K562 (cell line): ENCODE measurements at regions not wholly inside any gene's neighbourhood (a gene's known extent, or its start where the extent isn't known, plus 50 kb on each side); places are given as distances from the start of the nearest gene placed in this dataset.

Source experiments
- ATAC-seq: fragments of 200-7000 bp; cut with Tn5 transposase; 3 replicates; pipeline ENCODE4 v1.9.1; 2020; ENCODE audit warnings: moderate library complexity
- BruUV-seq: library from RNA; stranded (reverse); fragments of 400-500 nt; replicated peaks from 2 replicates; lab custom pipeline; 2021; lab: Mats Ljungman, UMichigan
- CTCF ChIA-PET: fragments of 300-600 bp; formaldehyde crosslinking; extraction: SDS; loops from one replicate; lab custom pipeline; 2021; ENCODE audit warnings: low intra/inter-chr PET ratio; lab: Yijun Ruan, JAX
- POLR2A ChIA-PET: fragments of 300-600, 350-650 bp; sonication (Branson Sonifier 250); formaldehyde crosslinking; extraction: SDS; loops from one replicate; lab custom pipeline; 2021; ENCODE audit warnings: antibody characterized with exemption, inconsistent platforms; lab: Yijun Ruan, JAX
- DNase-seq, 4 experiments: peaks; one replicate each; pipeline versions ENCODE4 v3.0.0 to v3.0.0-alpha.2; 2011 to 2018; ENCODE audit warnings: low spot score in 3 of 4, mixed read lengths in 3 of 4; ENCODE audit errors: extremely low read depth in 1 of 4
- FAIRE-seq: peaks from 2 replicates; lab custom pipeline; 2011; peaks lifted over from hg19 to GRCh38; lab: Jason Lieb, UNC
- H2AFZ ChIP-seq: 2 replicates; pipeline ENCODE4 v1.6.0; 2011; ENCODE audit warnings: low read depth, low read length, control low read depth, inconsistent platforms
- H3K27ac ChIP-seq: fragments of 200-600 bp; 3 replicates; pipeline ENCODE4 v1.8.0; 2011; ENCODE audit warnings: low read depth, mild to moderate bottlenecking, control low read depth, inconsistent platforms, low read length, moderate library complexity, mixed read lengths; ENCODE audit errors: extremely low read depth
- H3K27me3 ChIP-seq, 2 experiments: fragments of 300-600 bp in 1 of 2; 2 replicates in 1 of 2; 3 replicates in 1 of 2; pipeline versions ENCODE4 v1.6.0 to v1.8.0; 2011; ENCODE audit warnings: inconsistent platforms in 2 of 2, low read length in 2 of 2, mild to moderate bottlenecking in 1 of 2, mixed read lengths in 1 of 2, moderate library complexity in 1 of 2; ENCODE audit not compliant: control insufficient read depth in 2 of 2, insufficient read depth in 2 of 2
- H3K36me3 ChIP-seq: fragments of 300-600 bp; 3 replicates; pipeline ENCODE4 v1.8.0; 2011; ENCODE audit warnings: mild to moderate bottlenecking, low read length, inconsistent platforms; ENCODE audit not compliant: control insufficient read depth, insufficient read depth
- H3K4me1 ChIP-seq, 2 experiments: fragments of 200-600 bp in 1 of 2; replicated peaks in 1 of 2; 2 replicates in 1 of 2; 3 replicates in 1 of 2; pipeline versions ENCODE4 v1.5.1 to v1.8.0; 2011; ENCODE audit warnings: inconsistent platforms in 2 of 2, low read length in 2 of 2, mild to moderate bottlenecking in 1 of 2, mixed read lengths in 1 of 2, moderate library complexity in 1 of 2; ENCODE audit not compliant: control insufficient read depth in 2 of 2, insufficient read depth in 2 of 2
- H3K4me2 ChIP-seq: 2 replicates; pipeline ENCODE4 v1.6.1; 2011; ENCODE audit warnings: low read length, control low read depth, inconsistent platforms, mixed read lengths; ENCODE audit not compliant: insufficient read depth
- H3K4me3 ChIP-seq: fragments of 200-600 bp; sonication (generic), shearing (Covaris generic); 2 replicates; pipeline ENCODE4 v1.5.1; 2016; ENCODE audit warnings: control low read depth, inconsistent platforms
- H3K79me2 ChIP-seq: fragments of 200-600 bp; 3 replicates; pipeline ENCODE4 v1.8.0; 2011; ENCODE audit warnings: low read length, inconsistent platforms; ENCODE audit not compliant: control insufficient read depth, insufficient read depth
- H3K9ac ChIP-seq, 2 experiments: 2 replicates each; pipeline versions ENCODE4 v1.6.0 to v1.6.1; 2011; ENCODE audit warnings: low read depth in 2 of 2, low read length in 2 of 2, control low read depth in 1 of 2, inconsistent platforms in 1 of 2, mild to moderate bottlenecking in 1 of 2, mixed read lengths in 1 of 2; ENCODE audit not compliant: insufficient read depth in 1 of 2
- H3K9me1 ChIP-seq: one replicate; pipeline ENCODE4 v1.6.0; 2011; ENCODE audit warnings: inconsistent platforms, mild to moderate bottlenecking, low read length, moderate library complexity; ENCODE audit not compliant: control insufficient read depth, insufficient read depth
- H3K9me3 ChIP-seq: replicated peaks from 2 replicates; pipeline ENCODE4 v1.5.1; 2011; ENCODE audit warnings: low read depth, low read length, inconsistent platforms; ENCODE audit not compliant: control insufficient read depth, insufficient read depth
- H4K20me1 ChIP-seq: replicated peaks from 2 replicates; pipeline ENCODE4 v1.6.1; 2011; ENCODE audit warnings: low read length, inconsistent platforms, mixed read lengths; ENCODE audit not compliant: control insufficient read depth, insufficient read depth
- ADNP ChIP-seq: fragments of 200-800 bp; sonication (Bioruptor generic); IDR thresholded peaks from 2 replicates; pipeline ENCODE4 v1.6.1; 2016; ENCODE audit warnings: missing genetic modification characterization, missing compliant biosample characterization
- ATF7 ChIP-seq: fragments of 450-650 bp; IDR thresholded peaks from 2 replicates; pipeline ENCODE4 v1.7.1; 2014; ENCODE audit warnings: mild to moderate bottlenecking, moderate library complexity
- DNMT1 ChIP-seq: fragments of 450-650 bp; IDR thresholded peaks from 2 replicates; pipeline ENCODE4 v1.6.1; 2016; ENCODE audit warnings: antibody characterized with exemption, mild to moderate bottlenecking
- ERF ChIP-seq: fragments of 450-650 bp; formaldehyde crosslinking; IDR thresholded peaks from 2 replicates; pipeline ENCODE4 v1.4.0; 2020; ENCODE audit warnings: mild to moderate bottlenecking, mixed read lengths
- HCFC1 ChIP-seq: IDR thresholded peaks from 2 replicates; pipeline ENCODE4 v1.6.1; 2012; ENCODE audit warnings: low read depth, low read length, improper control_type of control experiment
- HNRNPLL ChIP-seq: fragments of 200-400 bp; formaldehyde crosslinking; IDR thresholded peaks from 2 replicates; pipeline ENCODE4 v1.6.1; 2017; ENCODE audit warnings: low read length, low read depth, mild to moderate bottlenecking; ENCODE audit not compliant: poor library complexity, severe bottlenecking
- NCOA4 ChIP-seq: fragments of 450-650 bp; IDR thresholded peaks from 2 replicates; pipeline ENCODE4 v1.6.1; 2018; ENCODE audit warnings: mild to moderate bottlenecking; ENCODE audit not compliant: partially characterized antibody
- NRF1 ChIP-seq, 2 experiments: fragments of 450-650 bp; IDR thresholded peaks in 1 of 2; conservative IDR thresholded peaks in 1 of 2; 2 replicates each; pipeline ENCODE4 v1.6.1; 2014; ENCODE audit warnings: mild to moderate bottlenecking in 2 of 2
- POLR2G ChIP-seq: fragments of 200-400 bp; formaldehyde crosslinking; IDR thresholded peaks from 2 replicates; pipeline ENCODE4 v1.6.1; 2017; ENCODE audit warnings: low read depth, mild to moderate bottlenecking, antibody characterized with exemption, low read length, moderate library complexity
- RAD51 ChIP-seq: fragments of 450-650 bp; IDR thresholded peaks from 2 replicates; pipeline ENCODE4 v1.7.1; 2016; ENCODE audit warnings: low read depth, mild to moderate bottlenecking, borderline replicate concordance
- ZBTB8A ChIP-seq: fragments of 450-650 bp; IDR thresholded peaks from 2 replicates; pipeline ENCODE4 v1.6.1; 2018; ENCODE audit warnings: mild to moderate bottlenecking, moderate library complexity; ENCODE audit not compliant: partially characterized antibody
- ZC3H8 ChIP-seq: fragments of 450-650 bp; IDR thresholded peaks from 2 replicates; pipeline ENCODE4 v1.6.1; 2017
- ZNF274 ChIP-seq: IDR thresholded peaks from 2 replicates; pipeline ENCODE4 v1.6.1; 2011; ENCODE audit warnings: low read depth, mild to moderate bottlenecking, low read length, moderate library complexity, borderline replicate concordance
- WGBS: fragments of 100-300 bp; shearing (Covaris generic); methylation state at CpG from one replicate; pipeline ENCODE4 v1.1.6; 2016; ENCODE audit warnings: low coverage, mixed read lengths; ENCODE audit not compliant: insufficient coverage; ENCODE audit errors: missing lambda C conversion rate; 5-methylcytosine and 5-hydroxymethylcytosine counted together
- in situ Hi-C: fragments of 300-500 bp; cut with MboI; formaldehyde crosslinking; loops from 4 replicates; pipeline ENCODE4 v1.15.0; 2018; ENCODE audit warnings: inconsistent platforms, mixed read lengths
- intact Hi-C: fragments of 100-400 bp; cut with micrococcal nuclease; formaldehyde crosslinking; loops from 2 replicates; pipeline ENCODE4 v1.14.2; 2022
- TF ChIP-seq, protein P1 (sequence below): sonication (generic); IDR thresholded peaks from 2 replicates; pipeline ENCODE4 v1.6.1; 2016
- TF ChIP-seq, protein P2 (sequence below): fragments of 450-650 bp; IDR thresholded peaks from 2 replicates; pipeline ENCODE4 v1.7.0; 2016; ENCODE audit warnings: borderline replicate concordance
- TF ChIP-seq, protein P3 (sequence below): fragments of 250-450 bp; sonication (Bioruptor Pico); IDR thresholded peaks from 2 replicates; pipeline ENCODE4 v1.5.1; 2021; ENCODE audit warnings: mild to moderate bottlenecking

DNA sequence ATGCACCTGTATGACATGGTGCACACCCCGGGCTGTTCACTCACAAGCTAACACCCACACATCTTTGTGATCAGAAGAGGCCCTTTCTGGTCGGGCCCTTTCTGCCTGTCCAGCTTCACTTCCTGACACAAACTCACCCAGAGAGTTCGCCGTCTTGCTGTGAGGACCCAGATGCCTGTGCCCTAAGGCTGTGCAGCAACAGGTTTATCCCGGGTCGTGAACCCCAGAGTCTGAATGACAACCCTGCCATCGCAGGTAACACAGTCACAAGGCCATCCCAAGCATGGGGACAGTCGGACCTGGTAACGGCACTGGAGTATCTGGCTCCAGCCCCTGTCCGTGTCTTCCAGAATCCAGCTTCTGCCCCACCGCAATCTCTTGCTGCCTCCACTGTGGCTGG is 235.1 kb downstream of the BUD13 start (continued):
- TF ChIP-seq HCFC1 (no peak), ZNF274 (no peak), ZBTB8A (no peak), ZC3H8 (no peak), ERF (no peak)

DNA sequence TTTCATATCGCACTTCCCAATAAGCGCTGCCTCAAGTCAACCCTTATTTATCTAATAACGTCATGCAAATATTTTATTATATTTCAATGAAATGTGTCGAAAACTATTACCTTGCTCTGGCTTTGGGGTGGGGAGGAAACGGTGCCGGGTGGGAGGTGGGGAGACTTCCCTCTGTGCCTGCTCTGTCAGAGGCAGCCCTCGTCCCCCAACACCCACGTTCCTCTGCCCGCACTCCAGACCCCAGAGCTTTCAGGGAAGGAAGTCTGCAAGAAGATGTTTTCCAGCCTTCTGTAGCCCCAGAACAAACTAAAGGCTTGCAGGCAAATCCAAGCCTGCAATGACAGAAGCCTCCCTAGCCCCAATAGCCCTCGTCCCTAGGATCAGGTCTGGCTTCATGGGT is 235.7 kb downstream of the BUD13 start:
- POLR2A ChIA-PET, result no interaction called here
- Histone ChIP-seq H3K4me2 (no peak overlapping the region), H3K27me3 (peaks cover 2 to 51% of the 10 kb centered on the region in 2 experiments; a peak in 3 of 5 replicates), H3K4me1 (no peaks in the 10 kb centered on the region; a peak in 1 of 5 replicates), H3K79me2 (no peaks in the 10 kb centered on the region), H3K4me3 (no peak overlapping the region), H3K9me1 (no peaks in the 10 kb centered on the region), H3K27ac (no peak overlapping the region), H3K36me3 (no peaks in the 10 kb centered on the region), H4K20me1 (no peaks in the 10 kb centered on the region), H3K9me3 (no peaks in the 10 kb centered on the region), H2AFZ (no peak overlapping the region), H3K9ac (no peak overlapping the region)
- in situ Hi-C loops, result no loop called here
- CTCF ChIA-PET, result no interaction called here
- intact Hi-C loops, result no loop called here
- 1% methylated on average over 8 of the region's 10 CpGs for WGBS
- BruUV-seq, result no TSS peak
- ATAC-seq (no peak), DNase-seq (no peak), FAIRE-seq (no peak)
- TF ChIP-seq, protein P1, sequence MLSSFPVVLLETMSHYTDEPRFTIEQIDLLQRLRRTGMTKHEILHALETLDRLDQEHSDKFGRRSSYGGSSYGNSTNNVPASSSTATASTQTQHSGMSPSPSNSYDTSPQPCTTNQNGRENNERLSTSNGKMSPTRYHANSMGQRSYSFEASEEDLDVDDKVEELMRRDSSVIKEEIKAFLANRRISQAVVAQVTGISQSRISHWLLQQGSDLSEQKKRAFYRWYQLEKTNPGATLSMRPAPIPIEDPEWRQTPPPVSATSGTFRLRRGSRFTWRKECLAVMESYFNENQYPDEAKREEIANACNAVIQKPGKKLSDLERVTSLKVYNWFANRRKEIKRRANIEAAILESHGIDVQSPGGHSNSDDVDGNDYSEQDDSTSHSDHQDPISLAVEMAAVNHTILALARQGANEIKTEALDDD, result no peak
- TF ChIP-seq, protein P2, sequence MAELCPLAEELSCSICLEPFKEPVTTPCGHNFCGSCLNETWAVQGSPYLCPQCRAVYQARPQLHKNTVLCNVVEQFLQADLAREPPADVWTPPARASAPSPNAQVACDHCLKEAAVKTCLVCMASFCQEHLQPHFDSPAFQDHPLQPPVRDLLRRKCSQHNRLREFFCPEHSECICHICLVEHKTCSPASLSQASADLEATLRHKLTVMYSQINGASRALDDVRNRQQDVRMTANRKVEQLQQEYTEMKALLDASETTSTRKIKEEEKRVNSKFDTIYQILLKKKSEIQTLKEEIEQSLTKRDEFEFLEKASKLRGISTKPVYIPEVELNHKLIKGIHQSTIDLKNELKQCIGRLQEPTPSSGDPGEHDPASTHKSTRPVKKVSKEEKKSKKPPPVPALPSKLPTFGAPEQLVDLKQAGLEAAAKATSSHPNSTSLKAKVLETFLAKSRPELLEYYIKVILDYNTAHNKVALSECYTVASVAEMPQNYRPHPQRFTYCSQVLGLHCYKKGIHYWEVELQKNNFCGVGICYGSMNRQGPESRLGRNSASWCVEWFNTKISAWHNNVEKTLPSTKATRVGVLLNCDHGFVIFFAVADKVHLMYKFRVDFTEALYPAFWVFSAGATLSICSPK, result no peak
- no peak for TF ChIP-seq ADNP
- no peak for TF ChIP-seq HNRNPLL
- no peak for TF ChIP-seq ATF7
- no peak for TF ChIP-seq POLR2G
- TF ChIP-seq NRF1 (conservative IDR thresholded peaks at IDR 0.05 in 1 of 2, IDR thresholded peaks at IDR 0.05 in 1 of 2), result no peak
- no peak for TF ChIP-seq RAD51
- no peak for TF ChIP-seq NCOA4
- TF ChIP-seq, protein P3, sequence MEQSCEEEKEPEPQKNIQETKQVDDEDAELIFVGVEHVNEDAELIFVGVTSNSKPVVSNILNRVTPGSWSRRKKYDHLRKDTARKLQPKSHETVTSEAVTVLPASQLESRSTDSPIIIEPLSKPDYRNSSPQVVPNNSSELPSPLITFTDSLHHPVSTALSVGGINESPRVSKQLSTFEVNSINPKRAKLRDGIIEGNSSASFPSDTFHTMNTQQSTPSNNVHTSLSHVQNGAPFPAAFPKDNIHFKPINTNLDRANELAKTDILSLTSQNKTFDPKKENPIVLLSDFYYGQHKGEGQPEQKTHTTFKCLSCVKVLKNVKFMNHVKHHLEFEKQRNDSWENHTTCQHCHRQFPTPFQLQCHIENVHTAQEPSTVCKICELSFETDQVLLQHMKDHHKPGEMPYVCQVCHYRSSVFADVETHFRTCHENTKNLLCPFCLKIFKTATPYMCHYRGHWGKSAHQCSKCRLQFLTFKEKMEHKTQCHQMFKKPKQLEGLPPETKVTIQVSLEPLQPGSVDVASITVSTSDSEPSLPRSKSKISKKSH (CRISPR knock-in tag), result no peak
- TF ChIP-seq DNMT1, result no peak
